ENCODE measurements at regions not wholly inside any gene's neighbourhood (a gene's known extent, or its start where the extent isn't known, plus 50 kb on each side); places are given as distances from the start of the nearest gene placed in this dataset.

- no peak for DNase-seq (ENCODE audit: low spot score)
Measured at GRCh38 chr6:19454721-19455392, 382.3 kb upstream of the ID4 start.

GRCh38 chr6:19463250-19463649, 373.9 kb upstream of the ID4 start:
- DNase-seq (ENCODE audit: low spot score), result no peak

- no peak for DNase-seq (ENCODE audit: low spot score)
Measured at GRCh38 chr6:19463925-19464324, 373.2 kb upstream of the ID4 start.

GRCh38 chr6:19465256-19465655, 371.9 kb upstream of the ID4 start:
- DNase-seq (ENCODE audit: low spot score), result no peak

- DNase-seq (ENCODE audit: low spot score), result no peak
Measured at GRCh38 chr6:19465760-19466159, 371.4 kb upstream of the ID4 start.

- no peak for DNase-seq (ENCODE audit: low spot score)
Measured at GRCh38 chr6:19470333-19470732, 366.8 kb upstream of the ID4 start.

- DNase-seq (ENCODE audit: low spot score), result no peak
Measured at GRCh38 chr6:19472153-19472552, 365.0 kb upstream of the ID4 start.

GRCh38 chr6:19472850-19473249, 364.3 kb upstream of the ID4 start:
- DNase-seq (ENCODE audit: low spot score), result no peak

GRCh38 chr6:19477563-19477962, 359.6 kb upstream of the ID4 start:
- no peak for DNase-seq (ENCODE audit: low spot score)

GRCh38 chr6:19478273-19478672, 358.9 kb upstream of the ID4 start:
- no peak for DNase-seq (ENCODE audit: low spot score)

- DNase-seq (ENCODE audit: low spot score), result no peak
Measured at GRCh38 chr6:19478992-19479391, 358.2 kb upstream of the ID4 start.

GRCh38 chr6:19479551-19479950, 357.6 kb upstream of the ID4 start:
- DNase-seq (ENCODE audit: low spot score), result no peak

GRCh38 chr6:19492636-19493405, 344.3 kb upstream of the ID4 start:
- no peak for DNase-seq (ENCODE audit: low spot score)

- no peak for DNase-seq (ENCODE audit: low spot score)
Measured at GRCh38 chr6:19501737-19502245, 335.4 kb upstream of the ID4 start.

- DNase-seq (ENCODE audit: low spot score), result no peak
Measured at GRCh38 chr6:19502301-19502700, 334.9 kb upstream of the ID4 start.

GRCh38 chr6:19515939-19516338, 321.2 kb upstream of the ID4 start:
- no peak for DNase-seq (ENCODE audit: low spot score)

- DNase-seq (ENCODE audit: low spot score), result no peak
Measured at GRCh38 chr6:19519941-19520340, 317.2 kb upstream of the ID4 start.

- no peak for DNase-seq (ENCODE audit: low spot score)
Measured at GRCh38 chr6:19524366-19525186, 312.6 kb upstream of the ID4 start.

GRCh38 chr6:19525673-19526072, 311.5 kb upstream of the ID4 start:
- no peak for DNase-seq (ENCODE audit: low spot score)

- no peak for DNase-seq (ENCODE audit: low spot score)
Measured at GRCh38 chr6:19530188-19530587, 307.0 kb upstream of the ID4 start.

- no peak for DNase-seq (ENCODE audit: low spot score)
Measured at GRCh38 chr6:19535351-19535750, 301.8 kb upstream of the ID4 start.

- no peak for DNase-seq (ENCODE audit: low spot score)
Measured at GRCh38 chr6:19536838-19537237, 300.3 kb upstream of the ID4 start.

Data from ureter (tissue), 1 donor.